Left cardiac atrium (tissue), 4 donors: ENCODE measurements at regions not wholly inside any gene's neighbourhood (a gene's known extent, or its start where the extent isn't known, plus 50 kb on each side); places are given as distances from the start of the nearest gene placed in this dataset.
"Not testable (repeated sequence)": the region's sequence is repeated elsewhere in the genome, so short reads cannot be mapped to it uniquely, and the experiment has no call there.

Source experiments
- ATAC-seq, 2 donors: fragments of 200-7000 bp; cut with Tn5 transposase; one replicate each; pipeline ENCODE4 v1.9.1; 2020; ENCODE audit warnings: mild to moderate bottlenecking in 2 of 2, moderate library complexity in 2 of 2
- DNase-seq: peaks from one replicate; pipeline ENCODE4 v3.0.0-alpha.2; 2020
- intact Hi-C, 2 donors: fragments of 100-400 bp; cut with DNase I; formaldehyde crosslinking; loops; one replicate each; pipeline versions ENCODE4 v1.14.1 to v1.15.1; 2022 to 2023
- donor health status: DM: no; HTN: yes; CAD: no.
- donor health status: DM: no; HTN: yes; CAD: no; lungs with severe emphysema.
- donor health status: DM: yes; HTN: yes; CAD: no.
- donor health status: Dilated cardiomyopathy.

GRCh38 chr2:176854878-176855277 lies 357.7 kb upstream of the HNRNPA3 start:
- intact Hi-C loops: no loop called here
- no peak for ATAC-seq

GRCh38 chr2:176856683-176857082 lies 355.9 kb upstream of the HNRNPA3 start:
- DNase-seq: no peak
- no peak for ATAC-seq
- intact Hi-C loops: no loop called here

More at GRCh38 chr2:176854878-176855277, 357.7 kb upstream of the HNRNPA3 start:
- DNase-seq: no peak

GRCh38 chr2:176865336-176865735 lies 347.3 kb upstream of the HNRNPA3 start:
- intact Hi-C loops: no loop called here
- ATAC-seq (no peak), DNase-seq (no peak)

- ATAC-seq (no peak), DNase-seq (no peak)
- intact Hi-C loops: no loop called here
Measured at GRCh38 chr2:176872406-176872805, 340.2 kb upstream of the HNRNPA3 start.

- intact Hi-C loops: no loop called here
- ATAC-seq (no peak), DNase-seq (no peak)
Measured at GRCh38 chr2:176873403-176873802, 339.2 kb upstream of the HNRNPA3 start.

- DNase-seq (no peak), ATAC-seq (no peak)
- intact Hi-C loops: no loop called here
Measured at GRCh38 chr2:176876493-176877103, 336.0 kb upstream of the HNRNPA3 start.

GRCh38 chr2:176879426-176879995 lies 333.1 kb upstream of the HNRNPA3 start:
- DNase-seq (no peak), ATAC-seq (no peak)
- intact Hi-C loops: no loop called here

- intact Hi-C loops, DNase-seq, ATAC-seq: not testable (repeated sequence)
Measured at GRCh38 chr2:176882045-176882444, 330.5 kb upstream of the HNRNPA3 start.

GRCh38 chr2:176885001-176885643 lies 327.5 kb upstream of the HNRNPA3 start:
- intact Hi-C loops: no loop called here
- DNase-seq (no peak), ATAC-seq (no peak)

- DNase-seq: no peak
- intact Hi-C loops: no loop called here
- no peak for ATAC-seq
Measured at GRCh38 chr2:176885661-176886060, 326.9 kb upstream of the HNRNPA3 start.

- intact Hi-C loops: no loop called here
- no peak for DNase-seq
- no peak for ATAC-seq
Measured at GRCh38 chr2:176891105-176891504, 321.5 kb upstream of the HNRNPA3 start.

- intact Hi-C loops: no loop called here
- DNase-seq: no peak
Measured at GRCh38 chr2:176891857-176892256, 320.7 kb upstream of the HNRNPA3 start.

GRCh38 chr2:176892676-176893226 lies 319.8 kb upstream of the HNRNPA3 start:
- intact Hi-C loops: no loop called here
- no peak for ATAC-seq
- no peak for DNase-seq

More at GRCh38 chr2:176891857-176892256, 320.7 kb upstream of the HNRNPA3 start:
- ATAC-seq: no peak

- intact Hi-C loops: no loop called here
- no peak for ATAC-seq
- no peak for DNase-seq
Measured at GRCh38 chr2:176895158-176895557, 317.4 kb upstream of the HNRNPA3 start.

- no peak for ATAC-seq
- DNase-seq: no peak
- intact Hi-C loops: no loop called here
Measured at GRCh38 chr2:176902454-176902853, 310.1 kb upstream of the HNRNPA3 start.

- DNase-seq, intact Hi-C loops, ATAC-seq: not testable (repeated sequence)
Measured at GRCh38 chr2:176904053-176904452, 308.5 kb upstream of the HNRNPA3 start.

GRCh38 chr2:176907341-176907740 lies 305.3 kb upstream of the HNRNPA3 start:
- no peak for ATAC-seq
- DNase-seq: no peak
- intact Hi-C loops: no loop called here

GRCh38 chr2:176910828-176911227 lies 301.8 kb upstream of the HNRNPA3 start:
- intact Hi-C loops: no loop called here
- DNase-seq: no peak
- ATAC-seq: no peak

GRCh38 chr2:176913955-176914354 lies 298.6 kb upstream of the HNRNPA3 start:
- DNase-seq (no peak), ATAC-seq (no peak)
- intact Hi-C loops: no loop called here

- DNase-seq (no peak), ATAC-seq (no peak)
- intact Hi-C loops: no loop called here
Measured at GRCh38 chr2:176914371-176914770, 298.2 kb upstream of the HNRNPA3 start.
